Inferior parietal cortex (tissue), 1 donor: ENCODE measurements at regions not wholly inside any gene's neighbourhood (a gene's known extent, or its start where the extent isn't known, plus 50 kb on each side); places are given as distances from the start of the nearest gene placed in this dataset.

Experiments
- DNase-seq: peaks from one replicate; pipeline ENCODE4 v3.0.0-alpha.2; 2016; ENCODE audit errors: extremely low spot score

GRCh38 chr11:109554951-109555350, 133.0 kb downstream of the C11orf87 start:
- DNase-seq = no peak

- no peak for DNase-seq
Observed at GRCh38 chr11:109564241-109564640, 142.3 kb downstream of the C11orf87 start.

- DNase-seq = no peak
Observed at GRCh38 chr11:109582470-109582869, 160.5 kb downstream of the C11orf87 start.

GRCh38 chr11:109584001-109584972, 162.3 kb downstream of the C11orf87 start:
- DNase-seq = no peak

- DNase-seq = no peak
Observed at GRCh38 chr11:109586789-109587188, 164.8 kb downstream of the C11orf87 start.

- DNase-seq = no peak
Observed at GRCh38 chr11:109590782-109591181, 168.8 kb downstream of the C11orf87 start.

- no peak for DNase-seq
Observed at GRCh38 chr11:109597336-109597735, 175.3 kb downstream of the C11orf87 start.

GRCh38 chr11:109604481-109605400, 182.8 kb downstream of the C11orf87 start:
- no peak for DNase-seq

- peak; percentile 29 for DNase-seq
Observed at GRCh38 chr11:109606256-109606655, 184.3 kb downstream of the C11orf87 start.

GRCh38 chr11:109609454-109610185, 187.6 kb downstream of the C11orf87 start:
- DNase-seq = no peak

- no peak for DNase-seq
Observed at GRCh38 chr11:109612496-109612895, 190.5 kb downstream of the C11orf87 start.

GRCh38 chr11:109619498-109619897, 197.5 kb downstream of the C11orf87 start:
- DNase-seq = no peak

- no peak for DNase-seq
Observed at GRCh38 chr11:109629734-109630133, 207.7 kb downstream of the C11orf87 start.

- no peak for DNase-seq
Observed at GRCh38 chr11:109641549-109641948, 219.6 kb downstream of the C11orf87 start.

GRCh38 chr11:109644152-109644551, 222.2 kb downstream of the C11orf87 start:
- DNase-seq = peak; percentile 70

GRCh38 chr11:109648804-109649203, 226.8 kb downstream of the C11orf87 start:
- DNase-seq = no peak

- DNase-seq = no peak
Observed at GRCh38 chr11:109654091-109654490, 232.1 kb downstream of the C11orf87 start.

GRCh38 chr11:109658190-109658589, 236.2 kb downstream of the C11orf87 start:
- DNase-seq = no peak

GRCh38 chr11:109667719-109668118, 245.7 kb downstream of the C11orf87 start:
- no peak for DNase-seq

GRCh38 chr11:109668973-109669634, 247.1 kb downstream of the C11orf87 start:
- DNase-seq = peak; percentile 5

GRCh38 chr11:109677231-109677630, 255.2 kb downstream of the C11orf87 start:
- DNase-seq = no peak
